ENCODE measurements at regions not wholly inside any gene's neighbourhood (a gene's known extent, or its start where the extent isn't known, plus 50 kb on each side); places are given as distances from the start of the nearest gene placed in this dataset.

GRCh38 chr1:209391792-209392191, 191.7 kb upstream of the CAMK1G start:
- no peak for FAIRE-seq

DNA sequence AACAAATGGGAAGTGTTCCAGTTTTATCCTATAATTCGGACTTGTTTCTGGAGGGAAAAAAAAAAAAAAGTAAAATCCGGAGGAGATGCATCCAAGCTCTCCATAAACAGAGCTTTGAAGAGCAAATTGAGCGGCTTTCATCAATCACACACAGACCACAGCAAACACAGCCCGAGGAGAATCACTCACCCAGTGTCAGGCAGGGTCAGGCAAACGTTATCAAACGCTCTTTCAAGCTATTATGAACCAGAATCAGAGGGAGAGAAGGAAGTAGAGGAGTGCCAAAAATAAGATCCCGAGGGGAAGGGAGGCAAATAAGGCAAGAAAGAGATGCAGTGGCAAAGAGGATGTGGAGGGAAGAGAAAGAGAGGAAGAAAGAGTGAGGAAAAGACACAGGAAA, 188.3 kb upstream of the CAMK1G start:
- no peak for FAIRE-seq

DNA sequence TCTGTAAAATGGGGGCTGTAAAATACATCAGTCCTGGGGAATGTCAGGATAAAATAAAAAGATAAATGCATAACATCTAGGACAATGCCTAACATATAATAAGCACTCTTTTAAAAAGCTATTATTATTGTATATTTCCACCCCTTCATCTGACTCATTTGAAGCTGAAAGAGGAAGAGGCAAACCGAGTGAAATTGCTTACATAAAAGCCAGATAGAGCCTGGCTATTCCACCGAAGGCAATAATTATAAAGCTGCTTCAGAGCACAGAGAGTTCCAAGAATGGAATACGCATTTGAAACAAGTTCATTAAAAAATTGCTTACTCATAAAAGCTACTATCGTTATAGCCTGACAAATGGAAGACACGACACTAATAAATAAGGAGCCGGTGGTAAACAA, 186.1 kb upstream of the CAMK1G start:
- no peak for FAIRE-seq

GRCh38 chr1:209397910-209398309, 185.6 kb upstream of the CAMK1G start:
- FAIRE-seq, result no peak

- FAIRE-seq, result no peak
Measured at GRCh38 chr1:209398313-209398991, 185.1 kb upstream of the CAMK1G start.

- FAIRE-seq, result no peak
Measured at GRCh38 chr1:209399800-209400199, 183.7 kb upstream of the CAMK1G start.

DNA sequence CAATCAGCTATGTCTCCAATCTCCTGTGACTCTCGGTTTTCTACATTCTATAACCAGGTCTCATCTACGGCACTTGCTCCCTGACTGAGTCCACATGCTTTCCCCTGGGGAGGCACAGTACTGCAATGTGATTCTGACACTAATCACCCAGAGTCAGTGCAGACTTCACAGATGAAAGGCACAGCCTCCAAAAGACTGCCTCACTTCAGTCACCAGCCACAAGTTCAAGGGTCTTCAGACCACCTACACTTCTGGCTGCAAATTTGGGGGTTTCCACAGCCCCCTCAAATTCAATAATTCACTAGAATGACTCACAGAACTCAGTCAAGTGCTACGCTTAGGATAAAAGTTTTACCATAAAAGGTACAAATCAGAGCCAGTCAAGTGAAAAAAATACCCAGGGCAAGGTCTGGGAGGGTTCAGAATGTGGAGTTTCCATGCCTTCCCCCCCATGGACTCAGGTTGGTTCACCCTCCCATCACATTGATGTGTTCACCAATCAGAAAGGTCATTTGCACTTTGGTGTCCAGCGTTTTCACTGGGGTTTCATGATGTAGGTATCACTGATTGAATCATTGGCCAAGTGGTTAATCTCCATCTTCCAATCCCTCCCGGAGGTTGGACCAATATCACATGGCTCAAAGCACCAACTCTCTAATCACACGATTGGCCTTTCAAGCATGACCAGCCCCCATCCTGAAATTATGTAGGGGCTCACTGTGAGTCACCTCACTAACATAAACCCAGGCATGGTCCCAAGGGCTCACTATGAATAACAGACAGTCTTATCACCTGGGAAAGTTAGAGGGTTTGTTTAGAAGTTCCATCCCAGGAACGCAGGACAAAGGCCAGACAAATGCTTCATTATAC, 182.9 kb upstream of the CAMK1G start:
- FAIRE-seq, result no peak

GRCh38 chr1:209402697-209403096, 180.8 kb upstream of the CAMK1G start:
- no peak for FAIRE-seq

- FAIRE-seq, result no peak
Measured at GRCh38 chr1:209403921-209404320, 179.6 kb upstream of the CAMK1G start.

DNA sequence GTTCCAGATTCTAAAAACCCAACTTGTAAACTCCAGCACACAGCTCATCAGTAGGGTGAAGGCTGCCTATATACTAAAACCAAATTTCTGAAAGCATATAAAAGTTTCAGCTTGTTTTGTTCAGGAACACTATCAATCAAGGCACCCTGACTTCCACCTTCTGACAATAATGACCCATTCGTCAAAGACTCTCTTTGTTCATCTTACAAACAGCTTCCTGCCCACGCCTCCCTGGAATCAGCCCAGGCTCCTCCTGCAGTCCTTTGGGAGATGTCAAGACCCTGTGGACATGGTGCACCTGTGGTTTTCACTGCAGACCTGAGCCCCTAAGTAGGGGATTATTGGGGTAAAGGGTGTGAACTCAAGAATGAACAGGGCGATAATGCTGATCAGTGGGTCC, 178.9 kb upstream of the CAMK1G start:
- FAIRE-seq, result no peak

DNA sequence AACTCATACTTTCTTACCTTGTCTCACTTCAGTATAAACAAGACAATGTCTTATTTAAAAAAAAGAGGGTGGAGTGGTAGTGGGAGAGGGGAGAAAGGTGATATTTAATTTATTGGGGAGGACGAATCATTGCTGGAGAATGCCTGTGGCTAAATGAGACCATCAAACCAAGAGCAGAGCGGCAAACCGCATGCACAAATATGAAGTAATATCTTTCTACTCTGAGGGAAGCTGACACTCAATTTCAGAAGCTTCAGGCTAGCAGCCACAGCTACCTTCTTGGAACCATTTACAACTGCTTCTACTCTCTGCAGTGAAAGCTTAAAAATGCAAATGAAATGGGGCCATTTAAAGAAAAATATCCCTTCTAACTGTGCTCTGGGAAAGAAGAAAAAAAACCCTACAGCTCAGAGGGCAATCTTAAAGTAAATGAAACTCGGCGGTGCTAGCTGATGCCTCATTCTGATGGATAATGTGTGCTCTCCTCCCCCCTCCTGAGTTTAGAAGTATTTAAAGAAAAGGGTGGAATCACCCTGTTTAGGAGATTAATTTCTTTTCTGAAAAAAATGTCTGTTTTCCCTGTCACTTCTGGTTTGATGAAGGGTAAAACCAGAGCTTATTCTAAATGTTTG, 178.2 kb upstream of the CAMK1G start:
- FAIRE-seq, result no peak

DNA sequence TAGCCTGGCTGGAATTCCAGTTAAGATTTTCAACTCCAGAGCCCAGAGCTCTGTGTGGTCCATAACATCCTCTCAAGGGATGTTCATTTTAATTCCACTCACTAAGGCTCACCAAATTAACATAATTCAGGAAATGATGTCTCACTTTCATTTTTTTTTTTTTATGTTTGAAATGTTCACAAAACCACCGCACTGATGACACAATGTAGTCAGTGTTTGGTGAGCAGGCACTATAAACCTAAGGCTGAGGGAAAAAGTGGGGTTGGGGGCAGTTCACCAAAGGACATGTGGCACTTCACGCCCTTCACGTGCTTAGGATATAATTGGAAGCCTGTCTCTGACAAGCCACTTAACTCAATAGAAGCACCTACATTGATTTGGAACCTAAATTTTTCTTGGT, 177.3 kb upstream of the CAMK1G start:
- FAIRE-seq, result no peak

DNA sequence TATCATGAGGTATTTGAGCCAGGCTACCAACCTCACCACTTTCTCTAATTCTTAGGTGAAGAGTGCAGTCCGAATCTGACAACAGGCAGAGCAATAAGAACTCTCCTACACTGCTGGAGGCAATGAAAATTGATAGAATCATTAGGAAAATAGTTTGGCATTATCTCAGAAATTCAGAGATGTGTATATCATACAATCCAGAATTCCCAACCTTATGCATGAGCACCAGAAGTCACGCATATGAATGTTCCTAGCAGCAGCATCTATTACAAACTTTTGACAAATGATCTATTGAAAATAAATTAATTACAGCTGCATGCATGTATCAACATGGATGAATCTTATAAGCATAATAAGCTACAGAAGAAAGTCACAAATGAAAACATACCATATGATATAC, 176.9 kb upstream of the CAMK1G start:
- FAIRE-seq, result no peak

GRCh38 chr1:209409780-209410179, 173.7 kb upstream of the CAMK1G start:
- FAIRE-seq, result no peak

GRCh38 chr1:209411491-209411929, 172.0 kb upstream of the CAMK1G start:
- no peak for FAIRE-seq

DNA sequence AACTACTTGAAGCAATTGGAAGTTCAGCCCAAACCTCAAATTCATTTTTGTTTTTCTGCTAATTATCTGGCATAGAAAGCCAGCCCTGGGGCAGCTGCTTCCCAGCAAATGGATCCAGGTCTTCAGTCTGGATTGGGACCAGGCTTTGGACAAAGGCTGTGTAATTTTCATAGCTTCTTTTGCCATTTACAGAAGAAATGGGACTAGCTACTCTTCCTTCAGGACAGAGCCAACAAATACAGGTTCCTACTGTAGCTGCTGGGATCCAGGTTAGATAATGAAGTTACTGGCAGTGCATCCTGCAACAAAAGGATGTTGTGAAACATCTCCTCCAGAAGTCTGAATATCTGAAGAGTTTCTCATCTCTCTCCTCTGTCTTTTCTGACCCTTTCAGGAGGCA, 171.5 kb upstream of the CAMK1G start:
- no peak for FAIRE-seq

DNA sequence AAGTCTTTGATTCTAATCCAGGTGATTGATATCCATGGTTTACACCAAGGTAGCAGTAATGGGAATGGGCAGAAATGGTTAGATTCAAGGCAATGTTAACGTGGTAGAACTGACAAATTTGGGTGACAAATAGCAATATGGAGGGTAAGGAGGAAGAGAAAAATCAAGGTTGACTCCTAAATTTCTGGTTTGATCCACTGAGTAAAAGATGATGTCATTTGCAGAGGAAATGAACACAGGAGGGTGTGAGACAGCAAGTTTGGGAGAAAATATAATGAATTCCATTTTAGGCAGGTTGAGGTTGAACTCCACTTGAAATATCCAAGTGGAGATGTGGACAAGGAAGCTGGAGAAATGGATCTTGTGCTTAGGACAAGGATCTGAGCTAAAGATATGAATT, 170.9 kb upstream of the CAMK1G start:
- FAIRE-seq, result no peak

- no peak for FAIRE-seq
Measured at GRCh38 chr1:209413062-209413461, 170.5 kb upstream of the CAMK1G start.

DNA sequence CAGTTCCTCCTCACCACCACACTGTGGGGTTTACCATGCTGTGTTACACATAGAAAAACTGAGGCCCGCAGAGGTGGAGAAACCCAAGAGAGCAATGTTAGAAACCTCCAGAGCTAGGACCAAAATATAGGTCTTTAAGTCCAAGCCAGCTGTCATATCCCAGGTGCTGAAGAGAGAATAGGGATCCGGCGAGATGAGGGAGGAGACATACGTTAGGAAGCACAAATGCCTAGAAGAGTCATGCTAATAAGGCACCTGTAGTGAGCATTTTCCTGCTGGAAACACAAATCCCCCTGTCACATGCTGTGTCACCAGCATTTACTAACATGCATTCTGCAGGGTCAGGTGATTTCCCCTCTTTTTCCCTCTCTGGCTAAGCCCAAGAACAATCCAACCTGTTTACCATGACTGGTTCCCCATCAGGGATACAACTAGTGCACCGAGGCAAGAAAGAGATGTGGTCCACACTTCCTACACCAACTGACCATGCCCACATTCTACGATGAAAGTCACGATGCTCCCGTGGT, 168.6 kb upstream of the CAMK1G start:
- FAIRE-seq, result no peak

DNA sequence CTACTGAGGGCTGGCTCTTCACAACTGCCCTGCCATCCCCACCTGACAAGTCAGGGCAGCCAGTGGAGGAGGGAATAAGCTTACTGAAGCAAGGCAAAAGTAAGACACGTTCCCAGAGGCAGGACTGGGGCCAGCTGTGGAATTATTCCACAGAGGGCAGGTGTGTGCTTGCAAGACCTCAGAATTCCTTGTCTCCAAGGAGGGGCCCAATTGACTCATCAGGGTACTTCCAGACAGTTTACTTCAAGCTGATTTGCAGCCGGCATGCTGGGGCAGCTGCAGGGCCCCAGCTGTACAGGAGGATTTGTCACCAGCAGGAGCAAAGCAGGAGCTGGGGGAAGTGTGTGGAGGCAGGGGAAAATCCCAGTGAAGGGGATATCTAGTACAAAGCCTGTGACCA, 167.5 kb upstream of the CAMK1G start:
- FAIRE-seq, result no peak

DNA sequence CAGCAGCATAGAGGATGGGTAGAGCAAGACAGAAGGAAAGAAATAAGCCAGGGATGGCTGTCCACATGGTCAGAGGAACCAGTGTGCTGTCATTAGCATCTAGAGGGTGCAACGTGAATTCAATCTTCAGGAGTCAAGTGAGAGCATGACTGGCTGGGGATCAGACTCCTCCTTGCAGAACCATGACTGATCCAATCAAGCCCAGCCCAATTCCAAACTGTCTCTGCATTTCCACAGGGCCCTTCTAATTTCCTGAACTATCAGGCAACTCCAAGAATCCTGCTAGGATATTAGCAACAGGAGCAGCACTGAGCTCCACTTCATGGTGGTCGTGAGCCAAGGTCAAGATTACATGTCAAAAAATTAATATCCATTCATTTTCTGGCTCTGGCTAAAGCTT, 166.8 kb upstream of the CAMK1G start:
- FAIRE-seq, result no peak

- no peak for FAIRE-seq
Measured at GRCh38 chr1:209417761-209418160, 165.8 kb upstream of the CAMK1G start.

- FAIRE-seq, result no peak
Measured at GRCh38 chr1:209420276-209420675, 163.2 kb upstream of the CAMK1G start.

DNA sequence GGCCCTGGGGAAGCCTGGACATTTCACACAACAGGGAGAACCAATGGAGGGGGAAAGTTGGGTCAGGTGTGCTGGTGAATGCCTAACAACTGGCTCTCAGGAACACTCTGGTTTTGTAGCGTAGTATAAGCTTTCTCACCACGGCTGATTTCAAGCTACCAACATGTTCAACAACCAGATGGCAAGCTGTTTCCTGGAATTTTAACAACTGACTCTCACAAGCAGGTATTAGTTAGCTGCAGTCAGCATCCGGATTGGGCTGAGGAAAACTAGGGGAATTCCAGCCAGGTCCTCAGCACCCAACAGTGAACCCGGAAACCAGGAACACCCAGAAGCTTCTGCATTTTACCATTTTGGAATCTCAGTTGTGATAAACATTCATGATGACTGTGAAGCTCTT, 162.3 kb upstream of the CAMK1G start:
- no peak for FAIRE-seq
